Ovary (tissue), 7 donors: ENCODE measurements at regions not wholly inside any gene's neighbourhood (a gene's known extent, or its start where the extent isn't known, plus 50 kb on each side); places are given as distances from the start of the nearest gene placed in this dataset.

ENCODE experiments used
- DNase-seq, 5 donors: peaks; one replicate each; pipeline ENCODE4 v3.0.0-alpha.2; 2019 to 2020
- H3K27ac ChIP-seq, 2 donors: fragments of 200-600 bp; one replicate each; pipeline versions ENCODE4 v1.5.1 to v1.8.0; 2019 to 2022
- H3K27me3 ChIP-seq: fragments of 200-600 bp; one replicate; pipeline ENCODE4 v1.8.0; 2022
- H3K36me3 ChIP-seq: fragments of 200-600 bp; sonication (generic); one replicate; pipeline ENCODE4 v1.5.1; 2019
- H3K4me1 ChIP-seq: one replicate; pipeline ENCODE4 v1.8.1; 2013; ENCODE audit warnings: mild to moderate bottlenecking, moderate library complexity; ENCODE audit not compliant: insufficient read depth
- H3K4me3 ChIP-seq: fragments of 200-600 bp; sonication (generic); one replicate; pipeline ENCODE4 v1.5.1; 2017
- H3K9me3 ChIP-seq, 2 donors: fragments of 200-600 bp in 1 of 2; sonication (generic) in 1 of 2; one replicate each; pipeline versions ENCODE4 v1.5.1 to v1.8.1; 2013 to 2019; ENCODE audit warnings: mild to moderate bottlenecking in 1 of 2, moderate library complexity in 1 of 2
- CTCF ChIP-seq, 3 donors: fragments of 450-650 bp in 2 of 3; fragments of 200-600 bp in 1 of 3; IDR thresholded peaks; one replicate each; pipeline versions ENCODE4 v1.5.1 to v1.8.0; 2016 to 2022; ENCODE audit warnings: antibody characterized with exemption in 3 of 3, mild to moderate bottlenecking in 1 of 3
- EP300 ChIP-seq: sonication (generic); formaldehyde crosslinking; IDR thresholded peaks from one replicate; pipeline ENCODE4 v1.6.1; 2017; ENCODE audit warnings: antibody characterized with exemption
- POLR2A ChIP-seq: fragments of 450-650 bp; IDR thresholded peaks from one replicate; pipeline ENCODE4 v1.6.1; 2017; ENCODE audit warnings: antibody characterized with exemption, mild to moderate bottlenecking, moderate library complexity
- WGBS, 3 donors: extraction: QIAGEN DNeasy Blood & Tissue Kit in 1 of 3; methylation state at CpG; one replicate each; pipeline versions ENCODE4 v1.1.5 to v1.1.7; 2013 to 2017; 5-methylcytosine and 5-hydroxymethylcytosine counted together
- intact Hi-C, 4 donors: fragments of 100-400 bp; cut with DNase I; formaldehyde crosslinking; loops; one replicate each; pipeline versions ENCODE4 v1.11.0 to v1.15.1; 2022 to 2023
- donor health status: DM: no; HTN: no; CAD: no; lungs with moderate emphysema.
- donor health status: DM: no; HTN: no; CAD: no.
- donor health status: Bipolar disorder and iron deficiency.
- donor health status: DM: no; HTN: no; CAD: no.
- donor health status: DM: yes; HTN: yes; CAD: no.

GRCh38 chr1:5740450-5740849 is 251.8 kb downstream of the NPHP4 start:
- no peak overlapping the region for H3K27ac ChIP-seq
- no peak for DNase-seq
- H3K27me3 ChIP-seq: no peaks in the 10 kb centered on the region
- intact Hi-C loops: loop anchor here in 2 of 4 donors (5.0 to 10.0 kb wide), 2 partner anchors 226 to 228 kb away; no protein-coding TSS in a partner anchor
- no peak for TF ChIP-seq POLR2A
- TF ChIP-seq EP300: no peak
- no peak for TF ChIP-seq CTCF (IDR thresholded peaks at IDR 0.05)
- no peak overlapping the region for H3K4me3 ChIP-seq
- H3K9me3 ChIP-seq: no peaks in the 10 kb centered on the region
- no peaks in the 10 kb centered on the region for H3K4me1 ChIP-seq
- WGBS, 3 donors: 66 to 85% (median 76%) methylated on average over 7 of the region's 7 CpGs
- H3K36me3 ChIP-seq: no peaks in the 10 kb centered on the region

GRCh38 chr1:5739561-5740078 is 252.6 kb downstream of the NPHP4 start:
- no peak for TF ChIP-seq EP300
- TF ChIP-seq CTCF (IDR thresholded peaks at IDR 0.05): no peak
- no peak for TF ChIP-seq POLR2A
- H3K4me1 ChIP-seq: no peaks in the 10 kb centered on the region
- no peaks in the 10 kb centered on the region for H3K9me3 ChIP-seq
- no peak overlapping the region for H3K27ac ChIP-seq
- 75 to 81% (median 80%) methylated on average over 6 of the region's 6 CpGs for WGBS, 3 donors
- intact Hi-C loops: loop anchor here in 2 of 4 donors (5.0 to 10.0 kb wide), 3 partner anchors 225 to 1522 kb away; no protein-coding TSS in a partner anchor
- H3K36me3 ChIP-seq: no peaks in the 10 kb centered on the region
- no peak for DNase-seq
- no peak overlapping the region for H3K4me3 ChIP-seq
- H3K27me3 ChIP-seq: no peaks in the 10 kb centered on the region

- H3K27ac ChIP-seq: no peak overlapping the region
- H3K36me3 ChIP-seq: no peaks in the 10 kb centered on the region
- no peaks in the 10 kb centered on the region for H3K4me1 ChIP-seq
- no peaks in the 10 kb centered on the region for H3K9me3 ChIP-seq
- intact Hi-C loops: loop anchor here in 1 of 4 donors (5.0 kb wide), 1 partner anchor 1522 kb away; no protein-coding TSS in a partner anchor
- H3K27me3 ChIP-seq: no peaks in the 10 kb centered on the region
- no peak overlapping the region for H3K4me3 ChIP-seq
- TF ChIP-seq EP300 (no peak), POLR2A (no peak), CTCF (IDR thresholded peaks at IDR 0.05) (no peak)
- no peak for DNase-seq
- WGBS, 3 donors: 68 to 75% (median 73%) methylated on average over 8 of the region's 8 CpGs
Observed at GRCh38 chr1:5738911-5739462, 253.2 kb downstream of the NPHP4 start.

- H3K36me3 ChIP-seq: no peaks in the 10 kb centered on the region
- no peaks in the 10 kb centered on the region for H3K4me1 ChIP-seq
- H3K4me3 ChIP-seq: no peak overlapping the region
- H3K9me3 ChIP-seq: no peaks in the 10 kb centered on the region
- intact Hi-C loops: loop anchor here in 1 of 4 donors (5.0 kb wide), 1 partner anchor 1520 kb away; no protein-coding TSS in a partner anchor
- H3K27me3 ChIP-seq: no peaks in the 10 kb centered on the region
- 68 to 92% (median 85%) methylated on average over 4 of the region's 4 CpGs for WGBS, 3 donors
- no peak for DNase-seq
- no peak overlapping the region for H3K27ac ChIP-seq
- TF ChIP-seq POLR2A (no peak), EP300 (no peak), CTCF (IDR thresholded peaks at IDR 0.05) (no peak)
Observed at GRCh38 chr1:5737081-5737480, 255.1 kb downstream of the NPHP4 start.
